ENCODE measurements at regions not wholly inside any gene's neighbourhood (a gene's known extent, or its start where the extent isn't known, plus 50 kb on each side); places are given as distances from the start of the nearest gene placed in this dataset.

- TF ChIP-seq CTCF (IDR thresholded peaks at IDR 0.05; ENCODE audit: borderline replicate concordance, insufficient read depth, low read depth, low read length): peak; percentile 22; the same call in 1 of the 2 replicates
- no peak overlapping the region for H3K4me3 ChIP-seq (ENCODE audit: low read depth, low read length)
Measured at GRCh38 chr4:42750091-42750490, 93.2 kb upstream of the ATP8A1 start.

- no peak for TF ChIP-seq CTCF (IDR thresholded peaks at IDR 0.05; ENCODE audit: borderline replicate concordance, insufficient read depth, low read depth, low read length)
Measured at GRCh38 chr4:42747971-42748370, 91.1 kb upstream of the ATP8A1 start.

GRCh38 chr4:42736527-42737195, 79.8 kb upstream of the ATP8A1 start:
- no peak for TF ChIP-seq CTCF (IDR thresholded peaks at IDR 0.05; ENCODE audit: borderline replicate concordance, insufficient read depth, low read depth, low read length)
- H3K4me3 ChIP-seq (ENCODE audit: low read depth, low read length): no peak overlapping the region

More at GRCh38 chr4:42747971-42748370, 91.1 kb upstream of the ATP8A1 start:
- no peak overlapping the region for H3K4me3 ChIP-seq (ENCODE audit: low read depth, low read length)

- TF ChIP-seq CTCF (IDR thresholded peaks at IDR 0.05; ENCODE audit: borderline replicate concordance, insufficient read depth, low read depth, low read length): no peak
- H3K4me3 ChIP-seq (ENCODE audit: low read depth, low read length): no peak overlapping the region
Measured at GRCh38 chr4:42733380-42733779, 76.5 kb upstream of the ATP8A1 start.

- H3K4me3 ChIP-seq (ENCODE audit: low read depth, low read length): no peak overlapping the region
Measured at GRCh38 chr4:42732776-42733175, 75.9 kb upstream of the ATP8A1 start.

GRCh38 chr4:42729505-42730237, 72.8 kb upstream of the ATP8A1 start:
- H3K4me3 ChIP-seq (ENCODE audit: low read depth, low read length): no peak overlapping the region
- TF ChIP-seq CTCF (IDR thresholded peaks at IDR 0.05; ENCODE audit: borderline replicate concordance, insufficient read depth, low read depth, low read length): no peak

More at GRCh38 chr4:42732776-42733175, 75.9 kb upstream of the ATP8A1 start:
- no peak for TF ChIP-seq CTCF (IDR thresholded peaks at IDR 0.05; ENCODE audit: borderline replicate concordance, insufficient read depth, low read depth, low read length)

- TF ChIP-seq CTCF (IDR thresholded peaks at IDR 0.05; ENCODE audit: borderline replicate concordance, insufficient read depth, low read depth, low read length): no peak
Measured at GRCh38 chr4:42724451-42724850, 67.5 kb upstream of the ATP8A1 start.

More at GRCh38 chr4:42724451-42724850, 67.5 kb upstream of the ATP8A1 start:
- no peak overlapping the region for H3K4me3 ChIP-seq (ENCODE audit: low read depth, low read length)
